ENCODE measurements at regions not wholly inside any gene's neighbourhood (a gene's known extent, or its start where the extent isn't known, plus 50 kb on each side); places are given as distances from the start of the nearest gene placed in this dataset.

- BruUV-seq (replicated peaks) = no TSS peak
- ATAC-seq = no peak
- POLR2A ChIA-PET = no interaction called here
Observed at GRCh38 chr6:100998111-100998510, 117.0 kb upstream of the ASCC3 start.

GRCh38 chr6:100999034-100999597, 118.0 kb upstream of the ASCC3 start:
- no peak overlapping the region for H3K4me3 ChIP-seq (replicated peaks in 1 of 3; ENCODE audit: insufficient read depth in 1 of 3, low read depth in 2 of 3, low read length in 3 of 3)
- DNase-seq (ENCODE audit: low spot score) = no peak
- H4K20me1 ChIP-seq (ENCODE audit: insufficient read depth, low read length) = no peaks in the 10 kb centered on the region
- BruUV-seq (replicated peaks) = no TSS peak
- H2AFZ ChIP-seq (ENCODE audit: low read length) = no peak overlapping the region
- H3K4me2 ChIP-seq (ENCODE audit: low read depth, low read length) = no peak overlapping the region
- no peaks in the 10 kb centered on the region for H3K36me3 ChIP-seq (replicated peaks in 1 of 2; ENCODE audit: control insufficient read depth in 1 of 2, insufficient read depth in 2 of 2, low read length in 2 of 2)
- POLR2A ChIA-PET = no interaction called here
- FAIRE-seq = no peak
- H3K4me1 ChIP-seq (ENCODE audit: insufficient read depth, low read length) = no peaks in the 10 kb centered on the region
- H3K27ac ChIP-seq (ENCODE audit: extremely low read length, insufficient read depth, low read length) = no peak overlapping the region
- 47% methylated on average over 2 of the region's 2 CpGs for WGBS (ENCODE audit: low lambda C conversion rate)
- TF ChIP-seq ZNF20 (CRISPR knock-in tag; IDR thresholded peaks at IDR 0.05) (no peak), ZNF839 (CRISPR knock-in tag; IDR thresholded peaks at IDR 0.05; ENCODE audit: borderline replicate concordance) (no peak), TFAP4 (IDR thresholded peaks at IDR 0.05; ENCODE audit: borderline replicate concordance, low read depth) (no peak), DNMT3B (CRISPR knock-in tag; conservative IDR thresholded peaks at IDR 0.05) (no peak), ARNT (IDR thresholded peaks at IDR 0.05) (no peak), ZNF414 (CRISPR knock-in tag; IDR thresholded peaks at IDR 0.05) (no peak), AHR (CRISPR knock-in tag; IDR thresholded peaks at IDR 0.05) (no peak), ELK4 (CRISPR knock-in tag; IDR thresholded peaks at IDR 0.05; ENCODE audit: borderline replicate concordance) (no peak), FLYWCH1 (CRISPR knock-in tag; IDR thresholded peaks at IDR 0.05) (no peak)
- no peak overlapping the region for H3K9ac ChIP-seq (ENCODE audit: insufficient read depth, low read depth, low read length)
- H3K27me3 ChIP-seq (ENCODE audit: control insufficient read depth in 1 of 2, insufficient read depth in 2 of 2, low read length in 2 of 2) = no peaks in the 10 kb centered on the region
- intact Hi-C loops (cut with micrococcal nuclease; ENCODE audit: unreplicated experiment) (no loop called here), in situ Hi-C loops (cut with HindIII; ENCODE audit: extremely low pct_ligation_motif_present, low pct_unique_long_range_greater_than_20kb) (no loop called here)
- no peaks in the 10 kb centered on the region for H3K79me2 ChIP-seq (ENCODE audit: insufficient read depth, low read length)
- H3K9me3 ChIP-seq (ENCODE audit: low read length) = no peaks in the 10 kb centered on the region
- ATAC-seq = no peak
- CTCF ChIA-PET (ENCODE audit: low intra/inter-chr PET ratio, low total read pairs) = no interaction called here

More at GRCh38 chr6:100998111-100998510, 117.0 kb upstream of the ASCC3 start:
- DNase-seq (ENCODE audit: low spot score) = no peak
- in situ Hi-C loops (cut with HindIII; ENCODE audit: extremely low pct_ligation_motif_present, low pct_unique_long_range_greater_than_20kb) (no loop called here), intact Hi-C loops (cut with micrococcal nuclease; ENCODE audit: unreplicated experiment) (no loop called here)
- 2% methylated on average over 3 of the region's 3 CpGs for WGBS (ENCODE audit: low lambda C conversion rate)
- no peak overlapping the region for H3K9ac ChIP-seq (ENCODE audit: insufficient read depth, low read depth, low read length)
- H3K9me3 ChIP-seq (ENCODE audit: low read length) = no peaks in the 10 kb centered on the region
- H3K36me3 ChIP-seq (replicated peaks in 1 of 2; ENCODE audit: control insufficient read depth in 1 of 2, insufficient read depth in 2 of 2, low read length in 2 of 2) = no peaks in the 10 kb centered on the region
- no peak overlapping the region for H2AFZ ChIP-seq (ENCODE audit: low read length)
- FAIRE-seq = no peak
- no peaks in the 10 kb centered on the region for H3K79me2 ChIP-seq (ENCODE audit: insufficient read depth, low read length)
- H3K4me1 ChIP-seq (ENCODE audit: insufficient read depth, low read length) = no peaks in the 10 kb centered on the region
- no peak for TF ChIP-seq ZNF577 (CRISPR knock-in tag; IDR thresholded peaks at IDR 0.05; ENCODE audit: borderline replicate concordance, low read depth)
- TF ChIP-seq, protein P1, sequence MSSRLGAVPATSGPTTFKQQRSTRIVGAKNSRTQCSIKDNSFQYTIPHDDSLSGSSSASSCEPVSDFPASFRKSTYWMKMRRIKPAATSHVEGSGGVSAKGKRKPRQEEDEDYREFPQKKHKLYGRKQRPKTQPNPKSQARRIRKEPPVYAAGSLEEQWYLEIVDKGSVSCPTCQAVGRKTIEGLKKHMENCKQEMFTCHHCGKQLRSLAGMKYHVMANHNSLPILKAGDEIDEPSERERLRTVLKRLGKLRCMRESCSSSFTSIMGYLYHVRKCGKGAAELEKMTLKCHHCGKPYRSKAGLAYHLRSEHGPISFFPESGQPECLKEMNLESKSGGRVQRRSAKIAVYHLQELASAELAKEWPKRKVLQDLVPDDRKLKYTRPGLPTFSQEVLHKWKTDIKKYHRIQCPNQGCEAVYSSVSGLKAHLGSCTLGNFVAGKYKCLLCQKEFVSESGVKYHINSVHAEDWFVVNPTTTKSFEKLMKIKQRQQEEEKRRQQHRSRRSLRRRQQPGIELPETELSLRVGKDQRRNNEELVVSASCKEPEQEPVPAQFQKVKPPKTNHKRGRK (CRISPR knock-in tag; IDR thresholded peaks at IDR 0.05) = no peak
- TF ChIP-seq RBM22 (optimal IDR thresholded peaks at IDR 0.05; ENCODE audit: low read length) = no peak
- TF ChIP-seq RORA (CRISPR knock-in tag; IDR thresholded peaks at IDR 0.05) = no peak
- TF ChIP-seq ETV5 (CRISPR knock-in tag; IDR thresholded peaks at IDR 0.05; ENCODE audit: borderline replicate concordance) = no peak
- no peak for TF ChIP-seq HMG20B (CRISPR knock-in tag; conservative IDR thresholded peaks at IDR 0.05)
- TF ChIP-seq MAX (IDR thresholded peaks at IDR 0.05) = no peak
- no peak for TF ChIP-seq PTBP1 (IDR thresholded peaks at IDR 0.05; ENCODE audit: low read depth, low read length, poor library complexity, severe bottlenecking)
- TF ChIP-seq KDM4B (CRISPR knock-in tag; IDR thresholded peaks at IDR 0.05) = no peak
- TF ChIP-seq MEF2D (CRISPR knock-in tag; IDR thresholded peaks at IDR 0.05) = no peak
- no peaks in the 10 kb centered on the region for H4K20me1 ChIP-seq (ENCODE audit: insufficient read depth, low read length)
- H3K4me2 ChIP-seq (ENCODE audit: low read depth, low read length) = no peak overlapping the region
- H3K27ac ChIP-seq (ENCODE audit: extremely low read length, insufficient read depth, low read length) = no peak overlapping the region
- no peak overlapping the region for H3K4me3 ChIP-seq (replicated peaks in 1 of 3; ENCODE audit: insufficient read depth in 1 of 3, low read depth in 2 of 3, low read length in 3 of 3)
- CTCF ChIA-PET (ENCODE audit: low intra/inter-chr PET ratio, low total read pairs) = no interaction called here
- no peaks in the 10 kb centered on the region for H3K27me3 ChIP-seq (ENCODE audit: control insufficient read depth in 1 of 2, insufficient read depth in 2 of 2, low read length in 2 of 2)
